ENCODE measurements at regions not wholly inside any gene's neighbourhood (a gene's known extent, or its start where the extent isn't known, plus 50 kb on each side); places are given as distances from the start of the nearest gene placed in this dataset.

DNA sequence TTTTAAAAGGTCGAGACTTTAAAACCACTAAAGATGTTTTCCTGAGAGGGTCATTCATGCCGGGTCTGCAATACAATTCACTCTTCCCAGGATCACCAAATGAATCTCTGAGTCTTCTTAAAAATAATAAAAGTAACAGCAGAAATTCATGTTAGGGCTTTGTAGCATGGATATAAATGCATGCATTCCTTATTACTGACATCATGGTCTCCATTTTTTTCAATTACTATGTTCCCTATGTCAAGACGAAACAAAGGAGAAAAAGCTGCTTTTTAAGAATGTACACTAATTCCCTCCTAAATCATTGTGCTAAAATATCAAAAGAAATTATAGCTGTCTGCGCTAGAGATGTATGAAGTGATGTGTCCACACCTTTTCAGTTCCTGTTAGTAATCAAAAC is 789.9 kb upstream of the LRRC4C start:
- Histone ChIP-seq H3K27ac (no peak overlapping the region), H3K4me3 (no peak overlapping the region), H3K9me3 (no peaks in the 10 kb centered on the region), H3K36me3 (no peaks in the 10 kb centered on the region), H3K4me1 (no peaks in the 10 kb centered on the region), H3K27me3 (no peaks in the 10 kb centered on the region)
- 63 to 67% methylated on average over 4 of the region's 4 CpGs for WGBS, 2 donors (ENCODE audit: low coverage in 1 of 2)
- no peak for TF ChIP-seq POLR2A (IDR thresholded peaks at IDR 0.05)
- TF ChIP-seq, protein P1, sequence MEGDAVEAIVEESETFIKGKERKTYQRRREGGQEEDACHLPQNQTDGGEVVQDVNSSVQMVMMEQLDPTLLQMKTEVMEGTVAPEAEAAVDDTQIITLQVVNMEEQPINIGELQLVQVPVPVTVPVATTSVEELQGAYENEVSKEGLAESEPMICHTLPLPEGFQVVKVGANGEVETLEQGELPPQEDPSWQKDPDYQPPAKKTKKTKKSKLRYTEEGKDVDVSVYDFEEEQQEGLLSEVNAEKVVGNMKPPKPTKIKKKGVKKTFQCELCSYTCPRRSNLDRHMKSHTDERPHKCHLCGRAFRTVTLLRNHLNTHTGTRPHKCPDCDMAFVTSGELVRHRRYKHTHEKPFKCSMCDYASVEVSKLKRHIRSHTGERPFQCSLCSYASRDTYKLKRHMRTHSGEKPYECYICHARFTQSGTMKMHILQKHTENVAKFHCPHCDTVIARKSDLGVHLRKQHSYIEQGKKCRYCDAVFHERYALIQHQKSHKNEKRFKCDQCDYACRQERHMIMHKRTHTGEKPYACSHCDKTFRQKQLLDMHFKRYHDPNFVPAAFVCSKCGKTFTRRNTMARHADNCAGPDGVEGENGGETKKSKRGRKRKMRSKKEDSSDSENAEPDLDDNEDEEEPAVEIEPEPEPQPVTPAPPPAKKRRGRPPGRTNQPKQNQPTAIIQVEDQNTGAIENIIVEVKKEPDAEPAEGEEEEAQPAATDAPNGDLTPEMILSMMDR (IDR thresholded peaks at IDR 0.05): no peak
- no peak for TF ChIP-seq POLR2AphosphoS5 (IDR thresholded peaks at IDR 0.05)
- TF ChIP-seq EP300 (IDR thresholded peaks at IDR 0.05): no peak
- ATAC-seq: no peak

- ATAC-seq: no peak
Measured at GRCh38 chr11:42249956-42250355, 790.5 kb upstream of the LRRC4C start.

DNA sequence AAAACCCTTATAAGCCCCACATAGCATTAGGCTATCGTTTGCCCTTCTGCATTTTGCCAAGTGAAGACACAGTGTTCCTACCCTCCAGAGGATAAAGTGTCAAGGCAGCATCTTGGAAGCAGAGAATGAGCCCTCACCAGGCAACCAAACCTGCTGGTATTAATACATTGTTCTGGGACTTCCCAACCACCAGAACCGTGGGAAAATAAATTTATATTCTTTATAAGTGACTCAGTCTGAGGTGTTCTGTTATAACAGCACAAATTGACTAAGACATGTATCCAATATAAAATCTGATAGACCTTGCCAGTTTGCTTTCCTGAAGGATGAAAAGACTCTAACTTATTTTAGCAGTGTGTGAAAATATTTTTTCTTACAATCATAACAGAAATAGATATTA is 792.5 kb upstream of the LRRC4C start:
- TF ChIP-seq, protein P1 (IDR thresholded peaks at IDR 0.05): no peak
- TF ChIP-seq POLR2AphosphoS5 (IDR thresholded peaks at IDR 0.05) (no peak), POLR2A (IDR thresholded peaks at IDR 0.05) (no peak), EP300 (IDR thresholded peaks at IDR 0.05) (no peak)
- no peak for ATAC-seq
- 56% methylated on average over 2 of the region's 2 CpGs for WGBS, 2 donors (ENCODE audit: low coverage in 1 of 2)

More at GRCh38 chr11:42249956-42250355, 790.5 kb upstream of the LRRC4C start:
- Histone ChIP-seq H3K27me3 (no peaks in the 10 kb centered on the region), H3K4me3 (no peak overlapping the region), H3K9me3 (no peaks in the 10 kb centered on the region), H3K36me3 (no peaks in the 10 kb centered on the region), H3K4me1 (no peaks in the 10 kb centered on the region), H3K27ac (no peak overlapping the region)
- TF ChIP-seq EP300 (IDR thresholded peaks at IDR 0.05) (no peak), POLR2A (IDR thresholded peaks at IDR 0.05) (no peak), POLR2AphosphoS5 (IDR thresholded peaks at IDR 0.05) (no peak)
- TF ChIP-seq, protein P1 (IDR thresholded peaks at IDR 0.05): no peak
- 48 to 53% methylated on average over 2 of the region's 2 CpGs for WGBS, 2 donors (ENCODE audit: low coverage in 1 of 2)

GRCh38 chr11:42253156-42253555 is 793.7 kb upstream of the LRRC4C start:
- no peaks in the 10 kb centered on the region for H3K27me3 ChIP-seq
- no peak overlapping the region for H3K27ac ChIP-seq
- H3K4me1 ChIP-seq: no peaks in the 10 kb centered on the region
- no peak for ATAC-seq
- no peak for TF ChIP-seq POLR2AphosphoS5 (IDR thresholded peaks at IDR 0.05)
- TF ChIP-seq EP300 (IDR thresholded peaks at IDR 0.05): no peak
- TF ChIP-seq POLR2A (IDR thresholded peaks at IDR 0.05): no peak
- TF ChIP-seq, protein P1 (IDR thresholded peaks at IDR 0.05): no peak
- H3K4me3 ChIP-seq: no peak overlapping the region
- WGBS, 2 donors (ENCODE audit: low coverage in 1 of 2): 55 to 100% methylated on average over 1 to 3 of the region's 3 CpGs
- H3K9me3 ChIP-seq: no peaks in the 10 kb centered on the region
- no peaks in the 10 kb centered on the region for H3K36me3 ChIP-seq

More for the DNA sequence above, 792.5 kb upstream of the LRRC4C start:
- H3K4me3 ChIP-seq: no peak overlapping the region
- no peaks in the 10 kb centered on the region for H3K4me1 ChIP-seq
- H3K27me3 ChIP-seq: no peaks in the 10 kb centered on the region
- H3K36me3 ChIP-seq: no peaks in the 10 kb centered on the region
- no peak overlapping the region for H3K27ac ChIP-seq
- no peaks in the 10 kb centered on the region for H3K9me3 ChIP-seq

DNA sequence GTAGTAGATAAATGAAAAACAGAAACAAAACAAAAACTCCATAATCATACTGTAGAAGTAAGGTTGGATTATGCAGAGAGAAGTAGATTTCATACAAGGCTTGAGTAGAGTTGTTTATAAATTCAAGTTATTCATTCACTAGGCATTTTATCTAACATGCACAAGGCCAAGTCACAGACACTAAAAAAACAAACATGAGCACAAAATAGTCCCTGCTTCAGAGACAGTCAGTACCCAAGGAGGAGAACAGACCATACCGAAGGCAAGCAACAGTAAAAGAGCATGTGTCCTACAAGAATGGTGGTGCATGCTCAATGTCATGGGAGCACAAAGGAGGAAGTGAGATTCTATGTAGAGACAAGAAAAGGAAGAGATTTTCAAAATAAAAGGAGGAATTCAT is 796.5 kb upstream of the LRRC4C start:
- no peak overlapping the region for H3K27ac ChIP-seq
- no peaks in the 10 kb centered on the region for H3K4me1 ChIP-seq
- H3K4me3 ChIP-seq: no peak overlapping the region
- no peak for ATAC-seq
- H3K36me3 ChIP-seq: no peaks in the 10 kb centered on the region
- H3K9me3 ChIP-seq: no peaks in the 10 kb centered on the region
- H3K27me3 ChIP-seq: no peaks in the 10 kb centered on the region
- WGBS, 2 donors (ENCODE audit: low coverage in 1 of 2): 83 to 94% methylated on average over 1 of the region's 1 CpG
- TF ChIP-seq POLR2AphosphoS5 (IDR thresholded peaks at IDR 0.05) (no peak), EP300 (IDR thresholded peaks at IDR 0.05) (no peak), POLR2A (IDR thresholded peaks at IDR 0.05) (no peak)
- TF ChIP-seq, protein P1 (IDR thresholded peaks at IDR 0.05): no peak

Data from gastroesophageal sphincter (tissue), 4 donors.